WI38 (cell line): ENCODE measurements at regions not wholly inside any gene's neighbourhood (a gene's known extent, or its start where the extent isn't known, plus 50 kb on each side); places are given as distances from the start of the nearest gene placed in this dataset.

Experiments used
- H3K4me3 ChIP-seq: 2 replicates; pipeline ENCODE4 v1.5.1; 2011; ENCODE audit warnings: low read depth, mild to moderate bottlenecking, control low read depth, low read length
- CTCF ChIP-seq: IDR thresholded peaks from 2 replicates; pipeline ENCODE4 v1.5.1; 2012; ENCODE audit warnings: low read depth, mild to moderate bottlenecking, control low read depth, low read length

GRCh38 chr22:49415151-49415951 lies 412.3 kb downstream of the BRD1 start:
- H3K4me3 ChIP-seq = no peak overlapping the region
- TF ChIP-seq CTCF = no peak

GRCh38 chr22:49413551-49413950 lies 414.1 kb downstream of the BRD1 start:
- H3K4me3 ChIP-seq = no peak overlapping the region
- TF ChIP-seq CTCF = no peak

GRCh38 chr22:49413146-49413545 lies 414.5 kb downstream of the BRD1 start:
- no peak for TF ChIP-seq CTCF
- no peak overlapping the region for H3K4me3 ChIP-seq

- TF ChIP-seq CTCF = no peak
- no peak overlapping the region for H3K4me3 ChIP-seq
Observed at GRCh38 chr22:49412236-49412635, 415.4 kb downstream of the BRD1 start.

GRCh38 chr22:49411236-49411635 lies 416.4 kb downstream of the BRD1 start:
- no peak overlapping the region for H3K4me3 ChIP-seq
- TF ChIP-seq CTCF = no peak

GRCh38 chr22:49408102-49408836 lies 419.4 kb downstream of the BRD1 start:
- no peak overlapping the region for H3K4me3 ChIP-seq
- no peak for TF ChIP-seq CTCF

GRCh38 chr22:49406879-49407587 lies 420.6 kb downstream of the BRD1 start:
- no peak for TF ChIP-seq CTCF
- H3K4me3 ChIP-seq = no peak overlapping the region
